GM12873 (cell line): ENCODE measurements at regions not wholly inside any gene's neighbourhood (a gene's known extent, or its start where the extent isn't known, plus 50 kb on each side); places are given as distances from the start of the nearest gene placed in this dataset.
A peak's percentile ranks its signal among the peaks of the same experiment; 100 is the strongest.

Experiments used
- TF ChIP-seq, protein P1 (sequence below): IDR thresholded peaks from 2 replicates; pipeline ENCODE4 v1.5.1; 2012; ENCODE audit warnings: low read depth, mild to moderate bottlenecking, moderate library complexity, low read length, control low read depth; ENCODE audit not compliant: insufficient read depth; ENCODE audit errors: missing control alignments

DNA sequence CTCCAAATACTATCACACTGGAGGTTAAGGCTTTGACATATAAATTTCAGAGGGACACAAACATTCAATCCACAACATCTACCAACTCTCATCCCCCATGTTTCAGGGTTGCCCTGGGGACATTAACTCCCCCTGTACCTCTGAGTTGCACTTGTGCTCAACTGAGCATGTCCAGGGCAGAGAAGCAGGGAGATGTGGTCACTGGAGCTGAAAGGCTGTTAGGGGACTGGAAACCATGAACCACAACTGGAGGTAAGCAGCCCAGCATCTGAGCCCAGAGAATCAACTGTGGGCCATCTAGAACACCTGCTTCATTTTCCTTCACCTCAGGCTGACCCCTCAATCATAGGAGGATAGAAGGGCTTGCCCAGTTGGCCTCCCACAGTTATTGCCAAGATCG is 641.1 kb downstream of the MID1IP1 start:
- TF ChIP-seq, protein P1, sequence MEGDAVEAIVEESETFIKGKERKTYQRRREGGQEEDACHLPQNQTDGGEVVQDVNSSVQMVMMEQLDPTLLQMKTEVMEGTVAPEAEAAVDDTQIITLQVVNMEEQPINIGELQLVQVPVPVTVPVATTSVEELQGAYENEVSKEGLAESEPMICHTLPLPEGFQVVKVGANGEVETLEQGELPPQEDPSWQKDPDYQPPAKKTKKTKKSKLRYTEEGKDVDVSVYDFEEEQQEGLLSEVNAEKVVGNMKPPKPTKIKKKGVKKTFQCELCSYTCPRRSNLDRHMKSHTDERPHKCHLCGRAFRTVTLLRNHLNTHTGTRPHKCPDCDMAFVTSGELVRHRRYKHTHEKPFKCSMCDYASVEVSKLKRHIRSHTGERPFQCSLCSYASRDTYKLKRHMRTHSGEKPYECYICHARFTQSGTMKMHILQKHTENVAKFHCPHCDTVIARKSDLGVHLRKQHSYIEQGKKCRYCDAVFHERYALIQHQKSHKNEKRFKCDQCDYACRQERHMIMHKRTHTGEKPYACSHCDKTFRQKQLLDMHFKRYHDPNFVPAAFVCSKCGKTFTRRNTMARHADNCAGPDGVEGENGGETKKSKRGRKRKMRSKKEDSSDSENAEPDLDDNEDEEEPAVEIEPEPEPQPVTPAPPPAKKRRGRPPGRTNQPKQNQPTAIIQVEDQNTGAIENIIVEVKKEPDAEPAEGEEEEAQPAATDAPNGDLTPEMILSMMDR, result no peak

DNA sequence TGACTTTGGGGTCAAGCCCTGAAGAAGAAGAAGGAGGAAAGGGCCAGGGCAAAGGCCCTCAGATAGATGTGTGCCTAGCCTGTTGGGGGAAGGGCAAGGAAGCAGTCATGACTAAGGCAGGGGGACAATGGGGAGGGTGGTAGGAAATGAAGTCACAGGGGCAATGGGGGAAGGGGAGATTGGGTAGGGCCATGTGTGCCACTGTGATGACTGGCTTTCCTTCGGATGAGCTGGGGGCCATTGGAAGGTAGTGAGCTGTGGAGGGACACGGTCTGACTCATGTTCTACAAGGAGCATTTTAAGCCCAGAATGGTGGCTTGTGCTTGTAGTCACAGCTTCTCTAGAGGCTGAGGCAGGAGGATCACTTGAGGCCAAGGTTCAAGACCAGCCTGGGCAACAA is 642.0 kb downstream of the MID1IP1 start:
- TF ChIP-seq, protein P1, result no peak

DNA sequence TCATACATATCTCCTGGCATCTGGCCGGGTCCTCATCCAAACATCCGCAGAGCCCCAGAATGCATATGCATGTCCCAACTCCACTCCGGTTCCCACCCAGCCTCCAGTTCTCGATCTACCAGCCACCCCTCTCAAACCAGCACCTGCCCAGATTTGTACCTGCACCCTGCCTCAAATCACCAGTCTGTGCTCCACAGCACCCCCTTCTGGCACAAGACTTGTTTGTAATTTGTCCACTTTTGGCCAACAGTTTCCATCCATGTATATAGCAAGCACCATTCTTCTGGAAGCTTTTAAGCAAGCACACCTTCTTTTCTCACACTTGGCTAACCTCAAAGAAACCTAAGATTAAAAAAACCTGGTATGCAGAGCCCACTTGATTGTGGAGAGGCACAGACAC is 644.1 kb downstream of the MID1IP1 start:
- TF ChIP-seq, protein P1, result peak; percentile 51

DNA sequence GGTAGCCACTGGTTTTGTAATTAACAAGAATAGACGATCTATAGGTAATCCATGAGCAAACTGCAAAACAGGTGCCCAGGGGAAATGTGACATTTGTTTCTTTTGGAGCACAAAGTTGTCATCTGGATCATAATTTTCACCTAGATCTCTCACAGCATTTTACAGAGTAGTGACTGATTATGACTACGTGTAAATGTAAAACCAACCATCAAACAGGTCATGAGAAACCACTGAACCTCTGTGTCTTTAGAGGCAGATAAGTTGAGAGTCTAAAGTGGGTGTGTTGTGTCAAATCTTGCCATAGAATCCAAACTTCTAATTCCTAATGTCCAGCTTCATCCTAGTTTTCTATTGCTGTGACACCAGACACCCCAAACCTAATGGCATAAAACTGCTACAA is 648.1 kb downstream of the MID1IP1 start:
- TF ChIP-seq, protein P1, result no peak

DNA sequence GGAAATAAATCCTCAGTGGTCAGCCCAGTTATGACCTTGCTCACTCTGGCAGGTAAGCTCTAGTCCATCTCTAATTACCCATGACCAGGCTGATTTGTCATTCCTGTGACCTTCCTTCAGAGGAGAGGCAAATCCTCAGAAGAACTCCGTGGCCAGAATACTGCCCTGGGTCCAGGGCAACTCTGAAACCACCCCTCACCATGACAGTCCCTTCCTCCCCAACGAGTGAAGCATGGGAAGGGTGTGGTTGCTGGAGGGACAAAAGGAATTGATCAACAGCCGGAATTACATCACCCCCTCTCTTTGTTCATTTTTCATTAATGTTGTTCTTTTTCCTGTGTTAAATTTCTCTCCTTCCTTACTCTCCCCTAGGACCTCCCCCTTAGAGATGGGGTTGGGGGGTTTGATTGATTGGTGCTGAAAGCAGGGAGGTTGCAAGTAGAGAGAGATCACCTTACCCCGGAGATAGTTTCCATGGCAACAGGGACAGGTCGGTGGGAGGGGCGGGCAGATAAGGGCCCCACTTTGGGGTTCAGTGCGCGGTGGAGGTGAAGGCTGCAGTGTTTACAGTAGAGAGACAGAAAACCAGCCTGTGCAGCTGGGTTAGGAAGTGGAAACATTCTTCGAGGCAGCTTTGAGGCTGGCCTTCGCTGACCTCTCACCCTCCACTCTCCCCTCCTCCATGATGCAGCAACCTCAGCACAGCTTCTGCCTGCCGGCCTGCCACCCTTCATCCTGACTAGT is 647.4 kb downstream of the BCOR start:
- TF ChIP-seq, protein P1, result no peak

DNA sequence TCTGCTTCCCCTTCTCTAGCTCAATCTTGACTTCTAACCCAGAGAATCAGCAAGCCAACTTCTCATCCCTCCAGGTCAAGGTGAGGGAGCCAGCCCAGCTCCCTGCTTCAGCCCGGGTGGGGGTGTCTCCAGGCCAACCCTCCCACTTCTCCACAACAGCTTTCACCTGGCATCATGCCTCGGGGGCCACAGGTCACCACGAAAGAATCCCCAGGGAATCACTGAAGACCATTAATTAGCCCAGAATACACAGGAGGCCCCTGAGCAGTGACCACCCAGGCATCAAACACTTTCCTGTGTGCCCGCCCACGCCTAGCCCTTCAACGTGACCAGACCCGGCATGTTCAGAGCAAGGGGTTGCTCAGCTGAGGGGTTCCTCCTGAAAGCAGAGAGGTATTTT is 646.7 kb downstream of the BCOR start:
- TF ChIP-seq, protein P1, result no peak

DNA sequence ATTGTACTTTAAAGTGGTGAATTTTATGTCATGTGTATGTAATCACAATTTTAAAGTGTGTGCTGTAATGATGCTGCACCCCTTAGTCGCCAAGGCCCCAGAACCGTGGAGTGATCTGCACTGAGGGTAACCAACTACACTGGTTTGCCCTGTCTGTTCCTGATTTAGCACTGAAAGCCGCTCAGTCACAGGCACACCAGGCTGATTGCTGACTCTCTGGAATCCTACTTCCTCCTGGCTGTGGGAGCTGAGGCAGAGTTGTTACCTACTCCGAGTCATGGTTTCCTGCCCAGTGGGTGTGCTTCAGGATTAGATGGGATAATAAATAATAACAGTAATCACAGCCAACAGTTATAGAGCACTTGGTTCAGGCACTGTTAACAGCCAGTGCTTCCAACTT is 645.4 kb downstream of the BCOR start:
- TF ChIP-seq, protein P1, result no peak
